SU-DHL-6 (cell line): ENCODE measurements at regions not wholly inside any gene's neighbourhood (a gene's known extent, or its start where the extent isn't known, plus 50 kb on each side); places are given as distances from the start of the nearest gene placed in this dataset.

Experiments used
- H2AFZ ChIP-seq: fragments of 200-600 bp; sonication (generic); 2 replicates; pipeline ENCODE4 v1.6.1; 2014; ENCODE audit warnings: low read depth, mild to moderate bottlenecking, moderate library complexity, mixed read lengths, antibody characterized with exemption, low read length; ENCODE audit not compliant: severe bottlenecking
- H3F3A ChIP-seq: fragments of 200-600 bp; shearing (Covaris generic); 2 replicates; pipeline ENCODE4 v1.6.0; 2016; ENCODE audit warnings: antibody characterized with exemption, mild to moderate bottlenecking; ENCODE audit not compliant: insufficient read depth
- H3K27ac ChIP-seq: fragments of 200-600 bp; sonication (generic); 2 replicates; pipeline ENCODE4 v1.5.1; 2016; ENCODE audit warnings: low read depth, mild to moderate bottlenecking, low read length, moderate library complexity, mixed read lengths
- H3K27me3 ChIP-seq: fragments of 200-600 bp; sonication (generic), shearing (Covaris generic); 2 replicates; pipeline ENCODE4 v1.6.0; 2014; ENCODE audit warnings: mild to moderate bottlenecking, low read length
- H3K36me3 ChIP-seq: fragments of 200-600 bp; sonication (generic); 2 replicates; pipeline ENCODE4 v1.6.1; 2014; ENCODE audit warnings: mild to moderate bottlenecking, low read length, mixed read lengths
- H3K4me2 ChIP-seq: fragments of 300-600, 200-600 bp; shearing (Covaris generic), sonication (generic); 2 replicates; pipeline ENCODE4 v1.6.0; 2014; ENCODE audit warnings: low read length, low read depth, mild to moderate bottlenecking; ENCODE audit not compliant: poor library complexity, severe bottlenecking
- H3K4me3 ChIP-seq: fragments of 200-600 bp; sonication (generic); 2 replicates; pipeline ENCODE4 v1.5.1; 2014; ENCODE audit warnings: antibody characterized with exemption, low read length, mild to moderate bottlenecking, mixed read lengths; ENCODE audit not compliant: insufficient read depth, poor library complexity, severe bottlenecking
- H3K79me2 ChIP-seq: fragments of 200-600 bp; sonication (generic); 2 replicates; pipeline ENCODE4 v1.6.1; 2014; ENCODE audit warnings: mild to moderate bottlenecking, low read length, moderate library complexity; ENCODE audit not compliant: insufficient read depth
- H3K9ac ChIP-seq: fragments of 200-600 bp; sonication (generic); 2 replicates; pipeline ENCODE4 v1.7.0; 2014; ENCODE audit warnings: mild to moderate bottlenecking, low read length
- H3K9me2 ChIP-seq: fragments of 200-600 bp; sonication (generic); replicated peaks from 2 replicates; pipeline ENCODE4 v1.6.1; 2014; ENCODE audit warnings: low read length; ENCODE audit not compliant: insufficient read depth
- H3K9me3 ChIP-seq: fragments of 200-600 bp; sonication (generic); 2 replicates; pipeline ENCODE4 v1.6.1; 2014; ENCODE audit warnings: low read length, mixed read lengths; ENCODE audit not compliant: insufficient read depth
- H4K20me1 ChIP-seq: fragments of 200-600 bp; sonication (generic); 2 replicates; pipeline ENCODE4 v1.6.1; 2014; ENCODE audit warnings: low read depth, mild to moderate bottlenecking, antibody characterized with exemption, low read length, moderate library complexity, mixed read lengths
- EZH2phosphoT487 ChIP-seq: fragments of 200-600 bp; sonication (generic), shearing (Covaris generic); conservative IDR thresholded peaks from 2 replicates; pipeline ENCODE4 v1.6.1; 2018; ENCODE audit warnings: mild to moderate bottlenecking, antibody characterized with exemption, low read length, moderate library complexity, mixed read lengths
- TF ChIP-seq, protein P1 (sequence below): fragments of 200-600 bp; sonication (generic); IDR thresholded peaks from one replicate; pipeline ENCODE4 v1.5.1; 2017; ENCODE audit warnings: antibody characterized with exemption, mild to moderate bottlenecking, low read length, moderate library complexity; ENCODE audit not compliant: insufficient read depth, poor library complexity, severe bottlenecking

DNA sequence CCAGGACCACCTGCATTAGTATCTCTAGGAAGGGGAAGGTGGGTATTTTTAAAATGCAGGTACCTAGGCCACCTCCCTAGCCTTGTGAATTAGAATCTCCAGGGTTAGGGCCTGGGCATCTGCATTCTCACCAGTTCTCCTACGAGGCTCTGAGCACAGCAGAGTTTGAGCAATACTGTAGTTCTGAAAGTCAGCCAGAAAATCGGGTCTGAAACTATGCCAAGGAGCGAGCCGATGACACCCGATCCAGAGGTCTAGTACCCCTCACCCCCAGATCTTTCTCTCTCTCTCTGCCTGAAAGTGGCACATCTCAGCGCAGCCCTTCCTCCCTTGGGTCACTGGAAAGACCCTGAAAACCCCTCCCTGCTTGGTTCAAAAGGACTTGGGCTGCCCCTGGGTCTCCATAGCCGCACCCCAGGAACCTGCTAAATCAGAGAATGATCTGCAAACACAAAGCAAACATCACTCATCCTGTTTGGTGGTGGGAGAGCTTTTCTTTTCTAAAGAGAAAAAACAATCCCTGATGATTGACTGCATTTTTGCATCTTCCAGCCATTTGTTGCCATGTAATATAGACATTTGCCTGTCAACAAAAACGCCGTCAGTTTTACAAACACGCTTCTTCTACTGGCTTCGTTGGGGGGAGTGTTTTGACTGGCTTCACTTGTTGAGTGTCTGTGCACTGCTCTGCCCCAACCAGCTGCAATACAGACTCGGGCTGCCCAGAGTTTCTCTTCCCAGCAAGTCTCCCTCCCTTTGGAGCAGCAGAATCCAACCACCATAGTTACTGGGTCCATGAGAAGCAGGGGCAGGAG lies 229.9 kb downstream of the MN1 start:
- H3K27me3 ChIP-seq: no peaks in the 10 kb centered on the region
- no peak overlapping the region for H3K27ac ChIP-seq
- H3F3A ChIP-seq: no peaks in the 10 kb centered on the region
- H3K4me2 ChIP-seq: no peak overlapping the region
- H3K9me2 ChIP-seq: no peaks in the 10 kb centered on the region
- H3K79me2 ChIP-seq: no peaks in the 10 kb centered on the region
- H3K9me3 ChIP-seq: no peaks in the 10 kb centered on the region
- no peak overlapping the region for H2AFZ ChIP-seq
- H3K4me3 ChIP-seq: no peak overlapping the region
- no peak overlapping the region for H3K9ac ChIP-seq
- H3K36me3 ChIP-seq: no peaks in the 10 kb centered on the region
- no peaks in the 10 kb centered on the region for H4K20me1 ChIP-seq
- no peak for TF ChIP-seq EZH2phosphoT487
- TF ChIP-seq, protein P1, sequence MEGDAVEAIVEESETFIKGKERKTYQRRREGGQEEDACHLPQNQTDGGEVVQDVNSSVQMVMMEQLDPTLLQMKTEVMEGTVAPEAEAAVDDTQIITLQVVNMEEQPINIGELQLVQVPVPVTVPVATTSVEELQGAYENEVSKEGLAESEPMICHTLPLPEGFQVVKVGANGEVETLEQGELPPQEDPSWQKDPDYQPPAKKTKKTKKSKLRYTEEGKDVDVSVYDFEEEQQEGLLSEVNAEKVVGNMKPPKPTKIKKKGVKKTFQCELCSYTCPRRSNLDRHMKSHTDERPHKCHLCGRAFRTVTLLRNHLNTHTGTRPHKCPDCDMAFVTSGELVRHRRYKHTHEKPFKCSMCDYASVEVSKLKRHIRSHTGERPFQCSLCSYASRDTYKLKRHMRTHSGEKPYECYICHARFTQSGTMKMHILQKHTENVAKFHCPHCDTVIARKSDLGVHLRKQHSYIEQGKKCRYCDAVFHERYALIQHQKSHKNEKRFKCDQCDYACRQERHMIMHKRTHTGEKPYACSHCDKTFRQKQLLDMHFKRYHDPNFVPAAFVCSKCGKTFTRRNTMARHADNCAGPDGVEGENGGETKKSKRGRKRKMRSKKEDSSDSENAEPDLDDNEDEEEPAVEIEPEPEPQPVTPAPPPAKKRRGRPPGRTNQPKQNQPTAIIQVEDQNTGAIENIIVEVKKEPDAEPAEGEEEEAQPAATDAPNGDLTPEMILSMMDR: no peak

DNA sequence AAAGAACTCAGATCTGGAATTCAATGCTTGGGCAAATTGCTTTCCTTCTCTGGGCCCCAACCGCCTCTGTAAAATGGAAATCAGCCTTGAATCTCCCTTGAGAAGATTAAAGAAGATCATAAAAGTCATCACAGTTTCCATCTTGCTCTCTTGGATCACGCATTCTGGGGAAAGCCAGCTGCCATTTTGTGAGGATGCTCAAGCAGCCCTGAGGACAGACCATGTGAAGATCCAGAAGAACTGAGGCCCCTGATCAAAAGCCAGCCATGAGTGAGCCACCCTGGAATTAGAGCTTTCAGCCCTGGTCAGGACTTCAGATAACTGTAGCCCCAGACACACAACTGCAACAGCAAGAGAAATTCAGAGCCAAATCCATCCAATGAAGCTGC lies 229.3 kb downstream of the MN1 start:
- no peak overlapping the region for H3K9ac ChIP-seq
- no peaks in the 10 kb centered on the region for H4K20me1 ChIP-seq
- H3K9me2 ChIP-seq: no peaks in the 10 kb centered on the region
- H3K27me3 ChIP-seq: no peaks in the 10 kb centered on the region
- H2AFZ ChIP-seq: no peak overlapping the region
- no peaks in the 10 kb centered on the region for H3K79me2 ChIP-seq
- no peak overlapping the region for H3K4me3 ChIP-seq
- no peaks in the 10 kb centered on the region for H3F3A ChIP-seq
- no peaks in the 10 kb centered on the region for H3K9me3 ChIP-seq
- H3K36me3 ChIP-seq: no peaks in the 10 kb centered on the region
- no peak overlapping the region for H3K27ac ChIP-seq
- TF ChIP-seq EZH2phosphoT487: no peak
- TF ChIP-seq, protein P1: no peak
- no peak overlapping the region for H3K4me2 ChIP-seq

DNA sequence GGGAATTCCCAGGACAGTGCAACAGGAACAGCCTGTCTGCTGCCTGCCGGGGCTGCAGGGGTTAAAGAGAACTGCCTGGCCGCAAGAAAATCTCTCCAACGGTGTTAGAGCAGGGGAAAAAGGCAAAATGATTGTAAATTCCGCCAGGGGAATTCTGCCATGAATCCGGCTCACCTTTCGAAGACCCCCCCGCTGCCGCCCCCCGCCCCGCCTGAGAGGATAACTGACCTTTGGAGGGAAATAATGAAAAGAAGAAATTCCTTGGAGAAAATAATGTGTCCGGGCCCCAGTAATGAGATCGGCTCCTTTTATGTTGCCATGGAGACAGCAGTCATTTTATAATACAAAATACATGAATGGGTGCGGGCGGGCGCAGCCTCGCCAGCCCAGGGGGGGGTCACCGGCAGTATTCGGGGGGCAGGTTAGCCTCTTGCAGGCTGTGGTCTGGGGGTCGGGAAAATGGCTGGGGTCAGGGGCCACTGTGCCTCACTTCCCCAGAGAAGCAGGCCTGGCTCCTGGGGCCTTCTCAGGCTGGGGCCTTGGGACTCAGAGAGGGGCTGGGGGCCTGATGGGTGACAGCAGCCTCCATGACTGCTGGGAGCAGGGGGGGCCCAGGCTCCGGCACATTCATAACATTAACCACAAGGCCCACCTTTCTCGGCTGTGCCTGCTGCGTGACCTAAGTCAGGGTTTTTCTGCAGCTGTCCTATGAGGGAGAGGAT lies 228.1 kb downstream of the MN1 start:
- Histone ChIP-seq H4K20me1 (no peaks in the 10 kb centered on the region), H3K9me3 (no peaks in the 10 kb centered on the region), H2AFZ (no peak overlapping the region), H3K4me2 (no peak overlapping the region), H3K27ac (no peak overlapping the region), H3F3A (no peaks in the 10 kb centered on the region), H3K27me3 (no peaks in the 10 kb centered on the region), H3K36me3 (no peaks in the 10 kb centered on the region), H3K4me3 (no peak overlapping the region), H3K79me2 (no peaks in the 10 kb centered on the region), H3K9me2 (no peaks in the 10 kb centered on the region), H3K9ac (no peak overlapping the region)
- no peak for TF ChIP-seq EZH2phosphoT487
- TF ChIP-seq, protein P1: no peak
